ENCODE measurements at regions not wholly inside any gene's neighbourhood (a gene's known extent, or its start where the extent isn't known, plus 50 kb on each side); places are given as distances from the start of the nearest gene placed in this dataset.

GRCh38 chr5:32981061-32981460 is 269.9 kb downstream of the NPR3 start:
- DNase-seq (ENCODE audit: low spot score) = no peak
- H3K4me3 Mint-ChIP-seq = no peak overlapping the region
- peaks cover 0 to 4% of the 10 kb centered on the region in 2 donors for H3K27me3 Mint-ChIP-seq
- H3K9me3 Mint-ChIP-seq = peaks cover 6% of the 10 kb centered on the region
- H3K4me1 Mint-ChIP-seq (ENCODE audit: low read depth in 2 of 2) = no peaks in the 10 kb centered on the region
- H3K36me3 Mint-ChIP-seq = no peaks in the 10 kb centered on the region
- H3K27ac Mint-ChIP-seq = no peak overlapping the region
- ATAC-seq = no peak

- Mint-ChIP-seq H3K36me3 (no peaks in the 10 kb centered on the region), H3K27me3 (no peaks in the 10 kb centered on the region), H3K9me3 (peaks cover 5% of the 10 kb centered on the region), H3K4me3 (no peak overlapping the region), H3K27ac (no peak overlapping the region), H3K4me1 (ENCODE audit: low read depth in 2 of 2) (no peaks in the 10 kb centered on the region)
- ATAC-seq = no peak
- DNase-seq (ENCODE audit: low spot score) = no peak
Measured at GRCh38 chr5:32984851-32985610, 273.9 kb downstream of the NPR3 start.

- DNase-seq (ENCODE audit: low spot score) (no peak), ATAC-seq (no peak)
- no peaks in the 10 kb centered on the region for H3K36me3 Mint-ChIP-seq
- H3K4me3 Mint-ChIP-seq = no peak overlapping the region
- H3K4me1 Mint-ChIP-seq (ENCODE audit: low read depth in 2 of 2) = no peaks in the 10 kb centered on the region
- no peak overlapping the region for H3K27ac Mint-ChIP-seq
- peaks cover 7% of the 10 kb centered on the region for H3K9me3 Mint-ChIP-seq
- no peaks in the 10 kb centered on the region for H3K27me3 Mint-ChIP-seq
Measured at GRCh38 chr5:32989815-32990214, 278.7 kb downstream of the NPR3 start.

GRCh38 chr5:32990593-32991420 is 279.7 kb downstream of the NPR3 start:
- Mint-ChIP-seq H3K36me3 (no peaks in the 10 kb centered on the region), H3K4me1 (ENCODE audit: low read depth in 2 of 2) (no peaks in the 10 kb centered on the region), H3K27me3 (no peaks in the 10 kb centered on the region), H3K27ac (no peak overlapping the region), H3K9me3 (peaks cover 7% of the 10 kb centered on the region), H3K4me3 (no peak overlapping the region)
- no peak for DNase-seq (ENCODE audit: low spot score)
- no peak for ATAC-seq

GRCh38 chr5:32991421-32991815 is 280.3 kb downstream of the NPR3 start:
- Mint-ChIP-seq H3K27me3 (no peaks in the 10 kb centered on the region), H3K27ac (no peak overlapping the region), H3K36me3 (no peaks in the 10 kb centered on the region), H3K4me3 (no peak overlapping the region), H3K9me3 (peaks cover 10% of the 10 kb centered on the region), H3K4me1 (ENCODE audit: low read depth in 2 of 2) (no peaks in the 10 kb centered on the region)
- DNase-seq (ENCODE audit: low spot score) (no peak), ATAC-seq (no peak)

- Mint-ChIP-seq H3K27ac (no peak overlapping the region), H3K36me3 (no peaks in the 10 kb centered on the region), H3K4me3 (no peak overlapping the region), H3K4me1 (ENCODE audit: low read depth in 2 of 2) (no peaks in the 10 kb centered on the region), H3K27me3 (no peaks in the 10 kb centered on the region), H3K9me3 (peaks cover 9% of the 10 kb centered on the region)
- ATAC-seq (no peak), DNase-seq (ENCODE audit: low spot score) (no peak)
Measured at GRCh38 chr5:32996336-32996735, 285.2 kb downstream of the NPR3 start.

GRCh38 chr5:33008751-33009418 is 297.8 kb downstream of the NPR3 start:
- Mint-ChIP-seq H3K27ac (no peak overlapping the region), H3K36me3 (peaks cover 2% of the 10 kb centered on the region), H3K4me3 (no peak overlapping the region), H3K4me1 (ENCODE audit: low read depth in 2 of 2) (no peaks in the 10 kb centered on the region), H3K27me3 (no peaks in the 10 kb centered on the region), H3K9me3 (peaks cover 4% of the 10 kb centered on the region)
- ATAC-seq (no peak), DNase-seq (ENCODE audit: low spot score) (no peak)

GRCh38 chr5:33010846-33011245 is 299.7 kb downstream of the NPR3 start:
- H3K27me3 Mint-ChIP-seq = no peaks in the 10 kb centered on the region
- DNase-seq (ENCODE audit: low spot score) (no peak), ATAC-seq (no peak)
- H3K4me3 Mint-ChIP-seq = no peak overlapping the region
- H3K27ac Mint-ChIP-seq = no peak overlapping the region
- H3K36me3 Mint-ChIP-seq = peaks cover 4% of the 10 kb centered on the region
- no peaks in the 10 kb centered on the region for H3K4me1 Mint-ChIP-seq (ENCODE audit: low read depth in 2 of 2)
- H3K9me3 Mint-ChIP-seq = peaks cover 10% of the 10 kb centered on the region

- H3K27me3 Mint-ChIP-seq = no peaks in the 10 kb centered on the region
Measured at GRCh38 chr5:33011801-33012200, 300.7 kb downstream of the NPR3 start.

GRCh38 chr5:33023649-33024048 is 312.5 kb downstream of the NPR3 start:
- H3K9me3 Mint-ChIP-seq = peaks cover 2% of the 10 kb centered on the region
- H3K4me3 Mint-ChIP-seq = no peak overlapping the region
- DNase-seq (ENCODE audit: low spot score) (no peak), ATAC-seq (no peak)
- no peaks in the 10 kb centered on the region for H3K4me1 Mint-ChIP-seq (ENCODE audit: low read depth in 2 of 2)
- H3K36me3 Mint-ChIP-seq = no peaks in the 10 kb centered on the region
- H3K27me3 Mint-ChIP-seq = no peaks in the 10 kb centered on the region
- H3K27ac Mint-ChIP-seq = no peak overlapping the region

More at GRCh38 chr5:33011801-33012200, 300.7 kb downstream of the NPR3 start:
- peaks cover 4% of the 10 kb centered on the region for H3K36me3 Mint-ChIP-seq
- ATAC-seq (no peak), DNase-seq (ENCODE audit: low spot score) (no peak)
- H3K4me3 Mint-ChIP-seq = no peak overlapping the region
- H3K27ac Mint-ChIP-seq = no peak overlapping the region
- H3K4me1 Mint-ChIP-seq (ENCODE audit: low read depth in 2 of 2) = no peaks in the 10 kb centered on the region
- peaks cover 10% of the 10 kb centered on the region for H3K9me3 Mint-ChIP-seq

GRCh38 chr5:33032271-33033070 is 321.4 kb downstream of the NPR3 start:
- H3K9me3 Mint-ChIP-seq = peaks cover 12% of the 10 kb centered on the region
- no peak overlapping the region for H3K27ac Mint-ChIP-seq
- no peaks in the 10 kb centered on the region for H3K27me3 Mint-ChIP-seq
- DNase-seq (ENCODE audit: low spot score) (no peak), ATAC-seq (no peak)
- no peak overlapping the region for H3K4me3 Mint-ChIP-seq
- no peaks in the 10 kb centered on the region for H3K36me3 Mint-ChIP-seq
- H3K4me1 Mint-ChIP-seq (ENCODE audit: low read depth in 2 of 2) = no peaks in the 10 kb centered on the region

GRCh38 chr5:33033516-33033915 is 322.4 kb downstream of the NPR3 start:
- Mint-ChIP-seq H3K27ac (no peak overlapping the region), H3K4me3 (no peak overlapping the region), H3K4me1 (ENCODE audit: low read depth in 2 of 2) (no peaks in the 10 kb centered on the region), H3K36me3 (no peaks in the 10 kb centered on the region), H3K27me3 (no peaks in the 10 kb centered on the region), H3K9me3 (peaks cover 12% of the 10 kb centered on the region)
- no peak for DNase-seq (ENCODE audit: low spot score)
- ATAC-seq = no peak

- no peak overlapping the region for H3K27ac Mint-ChIP-seq
Measured at GRCh38 chr5:33034777-33035176, 323.7 kb downstream of the NPR3 start.

More at GRCh38 chr5:33034777-33035176, 323.7 kb downstream of the NPR3 start:
- H3K9me3 Mint-ChIP-seq = peaks cover 11% of the 10 kb centered on the region
- ATAC-seq (no peak), DNase-seq (ENCODE audit: low spot score) (no peak)
- H3K4me1 Mint-ChIP-seq (ENCODE audit: low read depth in 2 of 2) = no peaks in the 10 kb centered on the region
- H3K36me3 Mint-ChIP-seq = no peaks in the 10 kb centered on the region
- H3K4me3 Mint-ChIP-seq = no peak overlapping the region
- no peaks in the 10 kb centered on the region for H3K27me3 Mint-ChIP-seq
